GM19324 (cell line): ENCODE measurements at regions not wholly inside any gene's neighbourhood (a gene's known extent, or its start where the extent isn't known, plus 50 kb on each side); places are given as distances from the start of the nearest gene placed in this dataset.
"Not testable (repeated sequence)": the region's sequence is repeated elsewhere in the genome, so short reads cannot be mapped to it uniquely, and the experiment has no call there.

Source experiments
- ATAC-seq: cut with Tn5 transposase; IDR thresholded peaks from one replicate; pipeline ENCODE4 v1.9.1; 2021; ENCODE audit warnings: mild to moderate bottlenecking, moderate library complexity; ENCODE audit not compliant: unreplicated experiment, low FRiP score

- no peak for ATAC-seq
Observed at GRCh38 chrX:54615109-54615508, 85.1 kb downstream of the GNL3L start.

- ATAC-seq = no peak
Observed at GRCh38 chrX:54633641-54634040, 103.6 kb downstream of the GNL3L start.

- ATAC-seq = no peak
Observed at GRCh38 chrX:54639018-54639345, 109.0 kb downstream of the GNL3L start.

GRCh38 chrX:54639346-54640102 lies 109.5 kb downstream of the GNL3L start:
- peak; percentile 94 for ATAC-seq

- no peak for ATAC-seq
Observed at GRCh38 chrX:54640103-54640690, 110.2 kb downstream of the GNL3L start.

- ATAC-seq = no peak
Observed at GRCh38 chrX:54640736-54641135, 110.7 kb downstream of the GNL3L start.

- no peak for ATAC-seq
Observed at GRCh38 chrX:54641530-54641929, 111.5 kb downstream of the GNL3L start.

- not testable (repeated sequence) for ATAC-seq
Observed at GRCh38 chrX:54647607-54648006, 117.6 kb downstream of the GNL3L start.

GRCh38 chrX:54659547-54659946 lies 129.5 kb downstream of the GNL3L start:
- no peak for ATAC-seq

GRCh38 chrX:54675762-54676161 lies 122.3 kb downstream of the ITIH6 start:
- no peak for ATAC-seq

- no peak for ATAC-seq
Observed at GRCh38 chrX:54695231-54695630, 102.8 kb downstream of the ITIH6 start.

- ATAC-seq = peak; percentile 90
Observed at GRCh38 chrX:54695816-54696487, 102.1 kb downstream of the ITIH6 start.
